GM13977 (cell line): ENCODE measurements at regions not wholly inside any gene's neighbourhood (a gene's known extent, or its start where the extent isn't known, plus 50 kb on each side); places are given as distances from the start of the nearest gene placed in this dataset.
"Not testable (repeated sequence)": the region's sequence is repeated elsewhere in the genome, so short reads cannot be mapped to it uniquely, and the experiment has no call there.

Experiments used
- DNase-seq: peaks from one replicate; pipeline ENCODE4 v3.0.0; 2012; ENCODE audit warnings: low spot score
- in situ Hi-C: fragments of 300-500 bp; cut with MboI; formaldehyde crosslinking; loops from one replicate; pipeline ENCODE4 v1.12.0; 2022; ENCODE audit warnings: low sequenced_read_pairs, low pct_unique_long_range_greater_than_20kb, mixed read lengths, inconsistent platforms; ENCODE audit not compliant: unreplicated experiment
- TF ChIP-seq, protein P1 (sequence below): IDR thresholded peaks from 2 replicates; pipeline ENCODE4 v1.5.1; 2012; ENCODE audit warnings: mild to moderate bottlenecking, control low read depth; ENCODE audit not compliant: insufficient read depth; ENCODE audit errors: extremely low read depth, missing control alignments

DNA sequence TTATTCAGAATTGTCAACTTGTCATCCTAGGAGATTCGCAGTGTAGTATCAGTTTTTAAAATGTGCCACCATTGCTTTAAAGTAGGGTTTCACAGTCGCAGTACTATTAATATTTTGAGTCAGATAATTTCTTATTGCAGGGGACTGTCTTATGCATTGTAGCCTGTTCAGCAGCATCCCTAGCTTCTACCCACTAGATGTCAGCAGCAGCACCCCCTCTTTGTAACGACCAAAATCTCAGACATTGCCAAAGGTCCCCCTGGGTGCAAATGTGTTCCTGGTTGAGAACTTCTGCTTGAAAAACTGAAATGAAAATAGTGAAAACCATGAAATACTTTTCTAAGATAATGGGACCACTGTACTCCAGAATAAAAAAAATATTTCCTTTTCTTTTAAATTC, 474.8 kb downstream of the CNTN3 start:
- DNase-seq: no peak
- in situ Hi-C loops: no loop called here
- TF ChIP-seq, protein P1, sequence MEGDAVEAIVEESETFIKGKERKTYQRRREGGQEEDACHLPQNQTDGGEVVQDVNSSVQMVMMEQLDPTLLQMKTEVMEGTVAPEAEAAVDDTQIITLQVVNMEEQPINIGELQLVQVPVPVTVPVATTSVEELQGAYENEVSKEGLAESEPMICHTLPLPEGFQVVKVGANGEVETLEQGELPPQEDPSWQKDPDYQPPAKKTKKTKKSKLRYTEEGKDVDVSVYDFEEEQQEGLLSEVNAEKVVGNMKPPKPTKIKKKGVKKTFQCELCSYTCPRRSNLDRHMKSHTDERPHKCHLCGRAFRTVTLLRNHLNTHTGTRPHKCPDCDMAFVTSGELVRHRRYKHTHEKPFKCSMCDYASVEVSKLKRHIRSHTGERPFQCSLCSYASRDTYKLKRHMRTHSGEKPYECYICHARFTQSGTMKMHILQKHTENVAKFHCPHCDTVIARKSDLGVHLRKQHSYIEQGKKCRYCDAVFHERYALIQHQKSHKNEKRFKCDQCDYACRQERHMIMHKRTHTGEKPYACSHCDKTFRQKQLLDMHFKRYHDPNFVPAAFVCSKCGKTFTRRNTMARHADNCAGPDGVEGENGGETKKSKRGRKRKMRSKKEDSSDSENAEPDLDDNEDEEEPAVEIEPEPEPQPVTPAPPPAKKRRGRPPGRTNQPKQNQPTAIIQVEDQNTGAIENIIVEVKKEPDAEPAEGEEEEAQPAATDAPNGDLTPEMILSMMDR: no peak

DNA sequence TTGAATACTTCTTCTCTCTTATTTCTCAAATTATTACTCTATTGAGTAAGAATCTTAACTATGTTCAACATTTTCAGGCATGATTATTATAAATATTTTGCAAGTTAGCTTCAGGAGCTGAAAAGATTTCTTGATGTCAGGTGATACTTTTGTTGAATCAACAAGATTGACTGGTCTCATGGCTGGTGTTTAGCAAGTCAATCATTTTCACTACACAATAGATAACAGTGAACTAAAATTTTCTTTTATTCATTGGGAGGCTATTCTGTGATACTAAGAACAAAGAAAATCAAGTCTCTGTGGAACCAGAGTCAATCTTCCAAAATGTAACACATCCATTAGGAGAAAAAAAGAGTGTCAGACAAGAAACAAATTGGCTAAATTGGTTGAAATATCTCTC, 476.7 kb downstream of the CNTN3 start:
- TF ChIP-seq, protein P1: no peak
- no peak for DNase-seq
- in situ Hi-C loops: no loop called here

DNA sequence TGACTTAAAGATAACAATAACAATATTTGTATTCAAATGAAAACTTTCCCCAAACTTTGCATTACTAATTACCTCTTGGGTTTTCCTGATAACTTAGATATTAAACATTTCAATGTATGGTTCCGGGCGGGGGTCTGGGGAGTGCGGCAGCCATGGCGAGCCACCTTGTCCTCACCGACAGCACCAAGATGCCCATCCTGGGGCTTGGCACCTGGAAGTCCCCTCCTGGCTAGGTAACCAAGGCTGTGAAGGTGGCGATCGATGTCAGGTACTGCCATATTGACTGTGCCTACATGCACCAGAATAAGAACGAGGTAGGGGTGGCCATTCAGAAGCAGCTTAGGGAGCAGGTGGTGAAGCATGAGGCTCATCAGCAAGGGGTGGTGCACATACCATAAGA, 478.7 kb downstream of the CNTN3 start:
- TF ChIP-seq, protein P1: no peak
- DNase-seq: no peak
- in situ Hi-C loops: no loop called here

DNA sequence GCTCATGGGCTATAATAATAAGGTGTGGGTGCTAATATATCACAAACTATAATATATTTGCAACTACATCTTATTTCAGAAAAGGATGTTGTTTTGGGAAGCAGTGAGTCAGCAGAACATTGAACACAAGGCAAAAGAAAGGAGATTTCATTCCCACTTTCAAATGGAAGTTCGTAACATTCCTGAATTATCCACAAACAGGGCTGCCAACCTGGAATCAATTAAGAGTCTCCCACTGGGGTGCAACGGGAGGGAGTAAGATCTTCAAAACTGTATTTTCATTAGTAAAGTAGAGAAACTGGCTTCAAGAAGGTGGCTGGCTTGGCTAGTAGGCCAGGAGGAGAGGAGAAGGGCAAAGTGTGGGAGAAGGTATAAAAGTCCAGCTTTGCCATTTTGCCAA, 479.6 kb downstream of the CNTN3 start:
- TF ChIP-seq, protein P1: no peak
- in situ Hi-C loops: no loop called here
- DNase-seq: no peak

DNA sequence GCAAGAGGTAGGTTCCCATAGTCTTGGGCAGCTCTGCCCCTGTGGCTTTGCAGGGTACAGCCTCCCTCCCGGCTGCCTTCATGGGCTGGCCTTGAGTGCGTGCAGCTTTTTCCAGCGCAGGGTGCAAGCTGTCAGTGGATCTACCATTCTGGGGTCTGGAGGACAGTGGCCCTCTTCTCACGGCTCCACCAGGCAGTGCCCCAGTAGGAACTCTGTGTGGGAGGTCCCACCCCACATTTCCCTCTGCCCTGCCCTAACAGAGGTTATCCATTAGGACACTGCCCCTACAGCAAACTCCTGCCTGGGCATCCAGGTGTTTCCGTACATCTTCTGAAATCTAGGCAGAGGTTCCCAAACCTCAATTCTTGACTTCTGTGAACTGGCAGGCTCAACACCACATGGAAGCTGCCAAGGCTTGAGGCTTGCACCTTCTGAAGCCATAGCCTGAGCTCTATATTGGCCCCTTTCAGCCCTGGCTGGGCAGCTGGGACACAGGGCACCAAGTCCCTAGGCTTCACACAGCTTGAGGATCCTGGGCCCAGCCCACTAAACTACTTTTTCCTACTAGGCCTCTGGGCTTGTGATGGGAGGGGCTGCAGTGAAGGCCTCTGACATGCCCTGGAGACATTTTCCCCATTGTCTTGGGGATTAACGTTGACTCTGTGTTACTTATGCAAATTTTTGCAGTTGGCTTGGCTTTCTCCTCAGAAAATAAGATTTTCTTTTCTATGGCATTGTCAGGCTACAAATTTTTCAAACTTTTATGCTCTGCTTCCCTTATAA, 482.7 kb downstream of the CNTN3 start:
- in situ Hi-C loops, DNase-seq: not testable (repeated sequence)

DNA sequence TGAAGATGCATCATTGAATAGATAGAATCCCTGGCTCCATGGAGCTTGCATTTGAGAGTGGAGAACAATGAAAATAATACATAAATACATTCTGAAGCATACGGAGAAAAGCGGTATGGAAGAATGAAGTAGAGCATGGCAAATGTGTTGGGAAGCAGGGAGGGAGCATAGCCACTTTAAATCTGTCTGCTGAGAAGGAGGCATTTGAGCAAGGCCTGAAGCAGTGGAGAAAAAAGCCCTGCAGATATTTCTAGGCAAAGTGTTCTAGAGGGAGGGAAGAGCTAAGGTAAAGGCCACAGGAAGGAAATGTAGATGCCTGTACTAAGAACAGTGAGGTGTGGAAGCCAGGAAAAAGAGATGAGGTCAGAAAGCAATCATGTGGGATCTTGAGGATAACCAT, 484.8 kb downstream of the CNTN3 start:
- TF ChIP-seq, protein P1: no peak
- in situ Hi-C loops: no loop called here
- no peak for DNase-seq

DNA sequence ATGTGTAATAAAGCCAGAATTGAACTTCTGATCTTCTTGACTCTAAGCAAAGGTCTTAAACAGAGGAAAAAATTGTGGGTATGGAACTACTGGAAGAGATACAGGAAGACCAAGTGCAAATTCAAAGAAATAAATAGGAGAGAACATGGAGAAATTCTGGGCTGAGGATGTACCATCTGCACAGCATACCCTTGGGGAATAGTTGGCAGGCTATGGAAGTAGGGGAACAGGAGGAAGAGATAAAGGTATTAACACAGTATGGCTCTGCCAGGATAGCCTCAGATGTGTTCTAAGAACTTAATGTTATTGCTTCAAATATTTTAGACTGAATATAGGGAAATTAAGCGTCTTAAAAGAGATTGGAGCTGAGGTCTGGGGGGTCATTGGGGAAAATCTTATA, 485.4 kb downstream of the CNTN3 start:
- TF ChIP-seq, protein P1: no peak
- no peak for DNase-seq
- in situ Hi-C loops: no loop called here
